ENCODE measurements at regions not wholly inside any gene's neighbourhood (a gene's known extent, or its start where the extent isn't known, plus 50 kb on each side); places are given as distances from the start of the nearest gene placed in this dataset.
"Not testable (repeated sequence)": the region's sequence is repeated elsewhere in the genome, so short reads cannot be mapped to it uniquely, and the experiment has no call there.

DNA sequence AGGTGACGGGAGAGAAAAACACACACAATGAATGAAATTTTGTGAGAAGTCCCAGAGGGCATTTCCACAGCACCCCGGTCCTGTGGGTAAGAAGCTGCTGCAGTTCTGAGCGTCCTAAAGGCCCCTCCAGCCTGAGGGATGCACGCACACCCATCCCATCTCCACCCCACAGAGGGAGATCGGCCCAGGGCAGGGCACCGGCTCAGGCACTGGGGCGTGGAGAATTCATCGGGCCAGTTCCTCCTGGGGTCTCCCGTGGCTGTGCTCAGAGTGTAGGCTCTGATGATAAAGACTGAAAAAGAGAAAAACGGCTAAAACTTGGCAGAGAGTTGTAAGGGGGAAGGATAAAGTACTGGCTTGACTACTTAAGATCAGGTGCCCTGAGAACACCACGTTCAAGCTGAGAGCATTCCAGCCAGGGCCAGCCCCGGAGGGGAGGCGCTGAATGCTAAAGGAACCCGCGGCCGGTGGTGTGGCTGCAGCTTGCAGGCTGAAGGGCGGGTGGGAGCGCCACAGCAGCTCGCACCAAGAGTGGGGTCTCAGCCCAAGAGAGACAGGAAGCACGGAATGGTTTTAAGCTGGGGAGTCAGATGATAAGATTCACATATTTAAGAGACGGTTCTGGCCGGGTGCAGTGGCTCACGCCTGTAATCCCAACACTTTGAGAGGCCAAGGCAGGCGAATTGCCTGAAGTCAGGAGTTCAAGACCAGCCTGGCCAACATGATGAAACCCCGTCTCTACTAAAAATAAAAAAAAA is 121.9 kb upstream of the SPACA7 start:
- no peaks in the 10 kb centered on the region for H3K27me3 ChIP-seq (ENCODE audit: control insufficient read depth, insufficient read depth, low read length)
- no peak overlapping the region for H3K4me3 ChIP-seq (ENCODE audit: low read depth, low read length)
- H3K9me3 ChIP-seq (ENCODE audit: control insufficient read depth, insufficient read depth, low read length): no peaks in the 10 kb centered on the region
- H3K4me1 ChIP-seq (ENCODE audit: control insufficient read depth, insufficient read depth, low read length): no peaks in the 10 kb centered on the region
- H3K9ac ChIP-seq (ENCODE audit: low read depth, low read length): no peak overlapping the region
- no peaks in the 10 kb centered on the region for H3K36me3 ChIP-seq (ENCODE audit: control insufficient read depth, insufficient read depth, low read length)

DNA sequence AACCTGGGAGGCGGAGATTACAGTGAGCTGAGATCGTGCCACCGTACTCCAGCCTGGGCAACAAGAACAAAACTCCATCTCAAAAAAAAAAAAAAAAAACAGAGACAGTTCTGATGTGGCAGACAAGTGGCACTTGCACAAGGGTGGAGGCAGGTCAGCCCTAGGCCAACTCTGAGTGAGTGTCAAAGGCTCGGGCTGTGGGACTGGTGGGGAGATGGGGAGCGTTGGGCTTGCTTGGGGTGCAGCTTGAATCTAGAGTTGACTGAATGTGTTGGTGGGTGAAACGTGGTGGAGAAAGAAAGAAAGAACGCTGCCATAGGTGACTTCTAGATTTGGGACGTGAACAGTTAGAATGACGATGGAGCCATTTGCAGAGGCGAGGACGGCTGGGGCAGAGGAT is 121.3 kb upstream of the SPACA7 start:
- no peaks in the 10 kb centered on the region for H3K4me1 ChIP-seq (ENCODE audit: control insufficient read depth, insufficient read depth, low read length)
- no peak overlapping the region for H3K4me3 ChIP-seq (ENCODE audit: low read depth, low read length)
- no peaks in the 10 kb centered on the region for H3K27me3 ChIP-seq (ENCODE audit: control insufficient read depth, insufficient read depth, low read length)
- H3K36me3 ChIP-seq (ENCODE audit: control insufficient read depth, insufficient read depth, low read length): no peaks in the 10 kb centered on the region
- no peak overlapping the region for H3K9ac ChIP-seq (ENCODE audit: low read depth, low read length)
- H3K9me3 ChIP-seq (ENCODE audit: control insufficient read depth, insufficient read depth, low read length): no peaks in the 10 kb centered on the region

DNA sequence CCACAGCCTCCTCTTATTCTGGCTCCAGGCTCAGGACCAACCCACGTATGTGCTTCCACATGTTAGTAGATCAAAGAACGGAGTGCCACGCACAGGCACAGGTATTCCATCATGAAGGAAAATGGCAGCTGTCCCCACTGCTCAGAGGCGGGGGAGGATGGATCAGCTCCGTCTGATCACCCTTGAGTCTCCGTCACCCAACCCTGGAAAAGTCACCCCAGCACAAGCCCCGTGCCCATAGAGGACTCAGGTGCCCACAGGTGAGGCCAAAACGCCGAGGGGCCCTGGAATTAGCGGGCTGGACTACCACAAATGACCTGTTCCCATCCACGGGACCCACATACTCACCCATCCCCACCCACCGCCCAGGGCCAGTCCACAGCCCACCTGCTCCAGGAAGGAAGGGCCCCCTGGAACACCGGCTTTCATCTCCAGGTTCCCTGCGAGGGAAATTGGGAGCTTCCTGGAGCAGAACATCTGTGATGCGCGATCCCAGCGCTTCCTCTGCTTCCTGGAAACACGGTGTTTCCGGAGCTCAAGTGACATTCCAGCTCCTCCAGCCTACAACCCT is 120.5 kb upstream of the SPACA7 start:
- no peak overlapping the region for H3K4me3 ChIP-seq (ENCODE audit: low read depth, low read length)
- H3K27me3 ChIP-seq (ENCODE audit: control insufficient read depth, insufficient read depth, low read length): no peaks in the 10 kb centered on the region
- no peaks in the 10 kb centered on the region for H3K36me3 ChIP-seq (ENCODE audit: control insufficient read depth, insufficient read depth, low read length)
- H3K4me1 ChIP-seq (ENCODE audit: control insufficient read depth, insufficient read depth, low read length): no peaks in the 10 kb centered on the region
- no peaks in the 10 kb centered on the region for H3K9me3 ChIP-seq (ENCODE audit: control insufficient read depth, insufficient read depth, low read length)
- H3K9ac ChIP-seq (ENCODE audit: low read depth, low read length): no peak overlapping the region

DNA sequence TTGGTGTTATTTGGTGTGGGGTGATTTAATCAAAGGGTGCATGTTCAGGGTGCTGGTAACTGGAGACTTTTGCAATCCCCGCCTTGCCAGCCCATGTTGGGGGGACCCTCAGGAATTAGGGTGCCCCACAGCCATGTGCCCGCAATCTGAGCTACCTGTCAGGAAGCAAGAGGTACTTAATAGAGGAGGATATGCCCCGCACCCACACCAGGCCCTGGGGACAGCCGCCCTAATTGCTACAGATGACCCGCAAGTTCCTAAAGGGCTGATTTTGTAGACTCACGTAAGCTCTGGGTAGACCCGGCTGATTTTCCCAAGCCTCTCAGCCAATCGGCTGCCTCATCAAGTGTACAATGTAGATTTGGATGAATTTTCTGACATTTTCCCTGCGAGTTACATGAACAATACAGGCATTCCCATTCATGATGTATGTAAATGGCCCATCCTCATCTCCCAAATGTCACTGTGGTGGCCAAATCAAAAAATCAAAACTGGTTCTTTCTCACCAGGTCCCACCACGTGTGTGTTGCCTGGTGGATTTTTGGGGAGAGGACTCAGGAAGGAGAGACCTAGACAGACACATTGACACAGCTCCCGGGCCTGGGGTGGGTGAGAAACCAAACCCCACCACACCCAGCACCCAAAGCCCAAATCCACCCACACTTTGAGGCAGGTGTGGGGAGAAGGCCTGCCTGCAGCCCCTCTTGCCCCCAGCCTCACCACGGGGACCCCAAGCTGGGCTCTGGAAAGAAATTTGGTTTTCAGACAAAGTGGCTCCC is 119.2 kb upstream of the SPACA7 start:
- H3K9me3 ChIP-seq (ENCODE audit: control insufficient read depth, insufficient read depth, low read length): no peaks in the 10 kb centered on the region
- no peak overlapping the region for H3K9ac ChIP-seq (ENCODE audit: low read depth, low read length)
- H3K36me3 ChIP-seq (ENCODE audit: control insufficient read depth, insufficient read depth, low read length): no peaks in the 10 kb centered on the region
- no peak overlapping the region for H3K4me3 ChIP-seq (ENCODE audit: low read depth, low read length)
- no peaks in the 10 kb centered on the region for H3K27me3 ChIP-seq (ENCODE audit: control insufficient read depth, insufficient read depth, low read length)
- H3K4me1 ChIP-seq (ENCODE audit: control insufficient read depth, insufficient read depth, low read length): no peaks in the 10 kb centered on the region

DNA sequence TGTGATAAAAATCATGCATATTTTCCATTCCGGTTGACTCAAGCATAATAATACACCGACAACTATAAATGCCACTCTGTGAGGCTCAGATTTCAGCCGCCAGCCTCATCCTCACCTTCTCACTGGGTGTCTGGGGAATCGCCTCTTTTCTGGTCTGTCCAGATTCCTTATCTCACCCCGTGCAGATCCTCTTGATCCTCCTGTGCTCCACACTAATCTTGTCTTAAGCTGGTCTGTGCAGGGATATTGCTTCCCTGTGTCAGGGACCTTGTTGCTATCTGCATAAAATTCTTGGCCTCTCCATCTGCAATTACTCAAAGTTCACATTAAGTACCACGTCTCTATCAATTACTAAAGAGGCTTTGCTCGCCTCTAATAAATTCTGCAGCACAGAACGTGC is 116.6 kb upstream of the SPACA7 start:
- Histone ChIP-seq H3K4me1 (ENCODE audit: control insufficient read depth, insufficient read depth, low read length) (no peaks in the 10 kb centered on the region), H3K9ac (ENCODE audit: low read depth, low read length) (no peak overlapping the region), H3K4me3 (ENCODE audit: low read depth, low read length) (no peak overlapping the region), H3K36me3 (ENCODE audit: control insufficient read depth, insufficient read depth, low read length) (no peaks in the 10 kb centered on the region), H3K9me3 (ENCODE audit: control insufficient read depth, insufficient read depth, low read length) (no peaks in the 10 kb centered on the region), H3K27me3 (ENCODE audit: control insufficient read depth, insufficient read depth, low read length) (no peaks in the 10 kb centered on the region)

DNA sequence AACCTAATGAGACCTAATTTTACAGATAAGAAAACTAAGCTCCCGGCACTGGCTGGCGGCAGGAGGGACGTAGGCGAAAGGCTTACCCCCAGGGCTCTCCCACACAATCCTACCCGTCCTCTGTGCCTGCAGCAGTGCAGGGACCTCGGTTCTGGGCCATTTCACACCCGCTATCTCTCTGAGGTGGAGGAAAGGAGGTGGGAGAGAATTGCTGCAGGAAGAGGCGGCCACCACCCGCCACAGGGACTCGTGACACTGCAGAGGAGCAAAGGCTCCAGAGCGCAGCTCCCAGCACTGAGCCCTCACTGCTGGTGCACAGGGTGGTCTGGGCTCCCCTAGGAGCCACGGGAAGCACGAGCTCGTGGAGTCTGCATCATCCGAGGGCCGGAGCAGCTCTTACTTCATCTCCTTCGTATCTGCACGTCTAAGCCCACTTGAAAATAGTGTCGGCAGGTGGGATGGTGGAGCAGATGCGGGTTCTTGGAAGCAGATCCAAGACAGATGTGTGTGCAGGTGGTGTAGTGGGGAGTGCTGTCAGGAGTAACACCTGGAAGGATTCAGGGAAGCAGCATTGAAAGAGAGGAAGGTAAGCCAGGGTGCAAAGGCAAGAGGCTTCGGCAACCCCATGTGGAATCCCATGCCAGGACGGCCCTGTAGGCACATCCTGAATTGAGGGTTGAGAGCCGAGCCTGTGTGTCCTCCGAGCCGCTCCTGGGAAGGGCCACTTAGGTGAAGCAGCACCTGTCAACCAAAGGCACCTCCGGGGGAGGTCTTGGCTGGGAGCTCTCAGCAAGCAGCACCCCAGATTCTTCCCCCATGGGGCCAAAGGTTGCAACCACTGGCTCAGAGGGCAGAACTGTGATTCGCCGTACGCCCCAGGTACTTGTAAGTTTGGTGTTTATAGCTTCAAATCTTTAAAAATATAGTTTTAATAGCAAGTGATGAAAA is 115.8 kb upstream of the SPACA7 start:
- Histone ChIP-seq H3K4me1 (ENCODE audit: control insufficient read depth, insufficient read depth, low read length) (no peaks in the 10 kb centered on the region), H3K36me3 (ENCODE audit: control insufficient read depth, insufficient read depth, low read length) (no peaks in the 10 kb centered on the region), H3K9me3 (ENCODE audit: control insufficient read depth, insufficient read depth, low read length) (no peaks in the 10 kb centered on the region), H3K4me3 (ENCODE audit: low read depth, low read length) (no peak overlapping the region), H3K27me3 (ENCODE audit: control insufficient read depth, insufficient read depth, low read length) (peaks cover 2% of the 10 kb centered on the region), H3K9ac (ENCODE audit: low read depth, low read length) (no peak overlapping the region)

DNA sequence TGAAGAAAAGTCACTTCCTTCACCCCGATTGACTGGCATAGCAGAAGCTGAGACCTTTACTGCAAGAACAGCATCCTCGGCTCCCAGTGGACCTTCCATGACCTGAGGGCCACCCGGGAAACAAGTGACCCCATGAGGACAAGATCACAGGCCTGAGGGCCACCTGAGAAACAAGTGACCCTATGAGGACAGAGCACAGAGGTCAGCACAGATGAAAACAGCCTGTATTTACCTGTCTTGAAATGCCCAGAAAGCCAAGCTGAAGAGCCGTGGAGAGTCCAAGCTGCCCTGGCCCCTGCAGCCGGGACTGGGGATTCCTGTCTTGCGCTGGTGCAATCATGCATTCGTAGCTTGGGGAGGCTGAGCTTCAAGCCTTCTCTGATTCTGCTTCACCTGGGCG is 114.2 kb upstream of the SPACA7 start:
- H3K4me1 ChIP-seq (ENCODE audit: control insufficient read depth, insufficient read depth, low read length): no peaks in the 10 kb centered on the region
- H3K9me3 ChIP-seq (ENCODE audit: control insufficient read depth, insufficient read depth, low read length): no peaks in the 10 kb centered on the region
- no peak overlapping the region for H3K9ac ChIP-seq (ENCODE audit: low read depth, low read length)
- H3K36me3 ChIP-seq (ENCODE audit: control insufficient read depth, insufficient read depth, low read length): no peaks in the 10 kb centered on the region
- no peak overlapping the region for H3K4me3 ChIP-seq (ENCODE audit: low read depth, low read length)
- H3K27me3 ChIP-seq (ENCODE audit: control insufficient read depth, insufficient read depth, low read length): peaks cover 2% of the 10 kb centered on the region

DNA sequence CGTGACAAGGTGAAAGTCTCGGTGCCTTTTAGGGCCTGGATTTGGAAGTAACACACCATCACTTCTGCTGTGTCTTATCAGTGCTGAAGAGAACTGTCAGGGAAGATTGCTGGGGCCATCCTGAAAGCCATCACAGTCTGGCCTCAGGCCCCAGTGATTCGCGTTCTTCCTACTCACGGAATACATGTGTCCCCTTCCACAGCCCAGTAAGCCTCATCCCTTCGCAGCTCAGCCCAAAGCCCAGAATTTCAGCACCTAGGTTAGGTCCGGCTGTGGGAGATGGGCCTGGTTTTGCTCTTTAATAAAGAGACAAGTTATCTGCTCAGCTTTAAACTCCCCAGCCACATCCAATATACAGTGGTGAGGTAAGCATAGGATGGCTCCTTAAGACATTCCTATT is 113.0 kb upstream of the SPACA7 start:
- H3K9me3 ChIP-seq (ENCODE audit: control insufficient read depth, insufficient read depth, low read length): no peaks in the 10 kb centered on the region
- no peak overlapping the region for H3K9ac ChIP-seq (ENCODE audit: low read depth, low read length)
- H3K4me1 ChIP-seq (ENCODE audit: control insufficient read depth, insufficient read depth, low read length): no peaks in the 10 kb centered on the region
- no peaks in the 10 kb centered on the region for H3K36me3 ChIP-seq (ENCODE audit: control insufficient read depth, insufficient read depth, low read length)
- peaks cover 2% of the 10 kb centered on the region for H3K27me3 ChIP-seq (ENCODE audit: control insufficient read depth, insufficient read depth, low read length)
- H3K4me3 ChIP-seq (ENCODE audit: low read depth, low read length): no peak overlapping the region

DNA sequence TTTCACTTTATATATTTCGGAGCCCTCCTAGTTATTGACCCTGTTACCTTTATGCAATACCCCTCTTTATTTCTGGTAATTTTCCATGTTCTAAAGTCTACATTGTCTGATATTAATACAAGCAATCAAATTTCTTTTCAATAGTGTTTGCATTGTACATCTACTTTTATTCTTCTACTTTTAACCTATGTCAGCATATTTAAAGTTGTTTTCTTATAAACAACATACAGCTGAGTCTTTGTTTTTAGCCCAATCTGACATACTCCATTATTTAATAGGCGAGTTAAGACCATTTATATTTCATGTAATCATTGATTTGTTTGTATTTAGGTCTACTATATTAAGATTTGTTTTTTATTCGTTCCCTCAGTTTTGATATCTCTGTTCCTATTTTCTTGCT is 108.5 kb upstream of the SPACA7 start:
- Histone ChIP-seq H3K9ac (ENCODE audit: low read depth, low read length) (no peak overlapping the region), H3K9me3 (ENCODE audit: control insufficient read depth, insufficient read depth, low read length) (no peaks in the 10 kb centered on the region), H3K27me3 (ENCODE audit: control insufficient read depth, insufficient read depth, low read length) (peaks cover 2% of the 10 kb centered on the region), H3K4me3 (ENCODE audit: low read depth, low read length) (no peak overlapping the region), H3K4me1 (ENCODE audit: control insufficient read depth, insufficient read depth, low read length) (no peaks in the 10 kb centered on the region), H3K36me3 (ENCODE audit: control insufficient read depth, insufficient read depth, low read length) (no peaks in the 10 kb centered on the region)

DNA sequence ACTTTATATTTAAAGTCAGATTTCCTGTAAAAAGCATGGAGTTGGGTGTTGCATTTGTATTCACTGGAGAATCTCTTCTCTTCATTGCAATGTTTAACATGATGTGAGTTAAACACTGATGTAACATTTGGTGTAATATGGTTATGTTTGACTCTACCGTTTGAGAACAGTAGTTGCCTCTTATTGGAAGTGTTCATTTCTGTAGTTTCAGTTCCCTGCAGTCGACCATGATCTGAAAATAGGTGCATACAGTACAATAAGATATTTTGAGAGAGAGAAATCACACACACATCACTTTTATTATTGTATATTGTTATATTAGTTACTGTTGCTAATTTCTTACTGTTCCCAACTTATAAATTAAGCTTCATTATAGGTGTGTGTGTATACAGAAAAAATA is 105.2 kb upstream of the SPACA7 start:
- H3K9me3 ChIP-seq (ENCODE audit: control insufficient read depth, insufficient read depth, low read length): no peaks in the 10 kb centered on the region
- no peaks in the 10 kb centered on the region for H3K4me1 ChIP-seq (ENCODE audit: control insufficient read depth, insufficient read depth, low read length)
- H3K36me3 ChIP-seq (ENCODE audit: control insufficient read depth, insufficient read depth, low read length): no peaks in the 10 kb centered on the region
- no peak overlapping the region for H3K4me3 ChIP-seq (ENCODE audit: low read depth, low read length)
- H3K9ac ChIP-seq (ENCODE audit: low read depth, low read length): no peak overlapping the region
- no peaks in the 10 kb centered on the region for H3K27me3 ChIP-seq (ENCODE audit: control insufficient read depth, insufficient read depth, low read length)

DNA sequence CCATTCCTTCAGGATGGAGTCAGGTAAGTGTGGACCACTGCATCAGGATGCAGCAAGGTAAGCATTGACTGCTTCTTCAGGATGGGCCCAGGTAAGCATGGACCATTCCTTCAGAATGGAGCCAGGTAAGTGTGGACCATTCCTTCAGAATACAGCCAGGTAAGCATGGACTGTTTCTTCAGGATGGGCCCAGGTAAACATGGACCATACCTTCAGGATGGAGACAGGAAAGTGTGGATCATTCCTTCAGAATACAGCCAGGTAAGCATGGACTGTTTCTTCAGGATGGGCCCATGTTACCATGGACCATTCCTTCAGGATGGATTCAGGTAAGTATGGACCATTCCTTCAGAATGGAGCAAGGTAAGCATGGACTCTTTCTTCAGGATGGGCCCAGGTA is 89.4 kb upstream of the SPACA7 start:
- not testable (repeated sequence) for H3K36me3 ChIP-seq (ENCODE audit: control insufficient read depth, insufficient read depth, low read length); H3K4me1 ChIP-seq (ENCODE audit: control insufficient read depth, insufficient read depth, low read length); H3K9me3 ChIP-seq (ENCODE audit: control insufficient read depth, insufficient read depth, low read length); H3K9ac ChIP-seq (ENCODE audit: low read depth, low read length); H3K4me3 ChIP-seq (ENCODE audit: low read depth, low read length); H3K27me3 ChIP-seq (ENCODE audit: control insufficient read depth, insufficient read depth, low read length)

Measured in iPS-15b (cell line).